Urinary bladder (tissue), 3 donors: ENCODE measurements at regions not wholly inside any gene's neighbourhood (a gene's known extent, or its start where the extent isn't known, plus 50 kb on each side); places are given as distances from the start of the nearest gene placed in this dataset.
"Not testable (repeated sequence)": the region's sequence is repeated elsewhere in the genome, so short reads cannot be mapped to it uniquely, and the experiment has no call there.

Experiments
- DNase-seq: peaks from one replicate; pipeline ENCODE4 v3.0.0-alpha.2; 2015; ENCODE audit errors: extremely low spot score
- H3K27ac ChIP-seq: one replicate; pipeline ENCODE4 v1.5.1; 2013; ENCODE audit warnings: low read depth, mild to moderate bottlenecking, moderate library complexity
- H3K36me3 ChIP-seq: one replicate; pipeline ENCODE4 v1.6.1; 2013; ENCODE audit warnings: mild to moderate bottlenecking, moderate library complexity; ENCODE audit not compliant: insufficient read depth
- H3K4me1 ChIP-seq: one replicate; pipeline ENCODE4 v1.6.1; 2013; ENCODE audit warnings: mild to moderate bottlenecking, moderate library complexity; ENCODE audit not compliant: insufficient read depth
- H3K4me3 ChIP-seq: one replicate; pipeline ENCODE4 v1.5.1; 2013; ENCODE audit warnings: low read depth, low read length
- WGBS: extraction: QIAGEN DNeasy Blood & Tissue Kit; methylation state at CpG from one replicate; pipeline ENCODE4 v1.1.7; 2013; 5-methylcytosine and 5-hydroxymethylcytosine counted together
- donor health status: healthy with polysubstance abuse.
- donor health status: healthy.

- Histone ChIP-seq H3K36me3 (no peaks in the 10 kb centered on the region), H3K4me1 (no peaks in the 10 kb centered on the region), H3K4me3 (no peak overlapping the region), H3K27ac (no peak overlapping the region)
- 81% methylated on average over 2 of the region's 2 CpGs for WGBS
- no peak for DNase-seq
Measured at GRCh38 chr4:43567644-43568043, 675.1 kb downstream of the GRXCR1 start.

- H3K4me3 ChIP-seq, result no peak overlapping the region
- no peak overlapping the region for H3K27ac ChIP-seq
- no peak for DNase-seq
- no peaks in the 10 kb centered on the region for H3K36me3 ChIP-seq
- no peaks in the 10 kb centered on the region for H3K4me1 ChIP-seq
- 62% methylated on average over 4 of the region's 4 CpGs for WGBS
Measured at GRCh38 chr4:43586813-43587212, 694.3 kb downstream of the GRXCR1 start.

- H3K27ac ChIP-seq, result no peak overlapping the region
- 86% methylated on average over 8 of the region's 8 CpGs for WGBS
- DNase-seq, result no peak
- no peaks in the 10 kb centered on the region for H3K4me1 ChIP-seq
- no peaks in the 10 kb centered on the region for H3K36me3 ChIP-seq
- H3K4me3 ChIP-seq, result no peak overlapping the region
Measured at GRCh38 chr4:43587758-43588157, 695.2 kb downstream of the GRXCR1 start.

- Histone ChIP-seq H3K36me3 (no peaks in the 10 kb centered on the region), H3K4me3 (no peak overlapping the region), H3K27ac (no peak overlapping the region), H3K4me1 (no peaks in the 10 kb centered on the region)
- no peak for DNase-seq
Measured at GRCh38 chr4:43607400-43607799, 714.9 kb downstream of the GRXCR1 start.

GRCh38 chr4:43607827-43608461 is 715.4 kb downstream of the GRXCR1 start:
- Histone ChIP-seq H3K4me1 (no peaks in the 10 kb centered on the region), H3K36me3 (no peaks in the 10 kb centered on the region), H3K4me3 (no peak overlapping the region), H3K27ac (no peak overlapping the region)
- DNase-seq, result no peak
- 63% methylated on average over 4 of the region's 4 CpGs for WGBS

- Histone ChIP-seq H3K4me3 (no peak overlapping the region), H3K4me1 (no peaks in the 10 kb centered on the region), H3K27ac (no peak overlapping the region), H3K36me3 (no peaks in the 10 kb centered on the region)
- no peak for DNase-seq
Measured at GRCh38 chr4:43619219-43619618, 726.7 kb downstream of the GRXCR1 start.

- H3K27ac ChIP-seq, H3K4me3 ChIP-seq, H3K36me3 ChIP-seq, H3K4me1 ChIP-seq, DNase-seq: not testable (repeated sequence)
- WGBS, result 90% methylated on average over 4 of the region's 4 CpGs
Measured at GRCh38 chr4:43637893-43638292, 745.4 kb downstream of the GRXCR1 start.

- H3K27ac ChIP-seq, result no peak overlapping the region
- DNase-seq, result no peak
- 88% methylated on average over 1 of the region's 1 CpG for WGBS
- no peaks in the 10 kb centered on the region for H3K36me3 ChIP-seq
- H3K4me3 ChIP-seq, result no peak overlapping the region
- H3K4me1 ChIP-seq, result no peaks in the 10 kb centered on the region
Measured at GRCh38 chr4:43651991-43652390, 759.5 kb downstream of the GRXCR1 start.

- not testable (repeated sequence) for H3K36me3 ChIP-seq, H3K27ac ChIP-seq, H3K4me1 ChIP-seq, H3K4me3 ChIP-seq, DNase-seq
- 70% methylated on average over 2 of the region's 2 CpGs for WGBS
Measured at GRCh38 chr4:43659547-43659946, 767.0 kb downstream of the GRXCR1 start.

GRCh38 chr4:43672265-43672885 is 776.2 kb downstream of the KCTD8 start:
- not testable (repeated sequence) for H3K27ac ChIP-seq
- 89% methylated on average over 23 of the region's 23 CpGs for WGBS

GRCh38 chr4:43680421-43680820 is 768.2 kb downstream of the KCTD8 start:
- H3K4me3 ChIP-seq, result no peak overlapping the region
- H3K4me1 ChIP-seq, result no peaks in the 10 kb centered on the region
- WGBS, result 81% methylated on average over 1 of the region's 1 CpG
- DNase-seq, result no peak
- H3K27ac ChIP-seq, result no peak overlapping the region
- no peaks in the 10 kb centered on the region for H3K36me3 ChIP-seq

More at GRCh38 chr4:43672265-43672885, 776.2 kb downstream of the KCTD8 start:
- H3K36me3 ChIP-seq, DNase-seq, H3K4me1 ChIP-seq, H3K4me3 ChIP-seq: not testable (repeated sequence)

- no peak overlapping the region for H3K27ac ChIP-seq
- H3K36me3 ChIP-seq, result no peaks in the 10 kb centered on the region
- 62% methylated on average over 3 of the region's 3 CpGs for WGBS
Measured at GRCh38 chr4:43682551-43682950, 766.1 kb downstream of the KCTD8 start.

GRCh38 chr4:43690116-43690515 is 758.5 kb downstream of the KCTD8 start:
- no peak for DNase-seq
- H3K4me1 ChIP-seq, result no peaks in the 10 kb centered on the region
- H3K4me3 ChIP-seq, result no peak overlapping the region
- H3K36me3 ChIP-seq, result no peaks in the 10 kb centered on the region
- 94% methylated on average over 1 of the region's 1 CpG for WGBS
- H3K27ac ChIP-seq, result no peak overlapping the region

More at GRCh38 chr4:43682551-43682950, 766.1 kb downstream of the KCTD8 start:
- H3K4me1 ChIP-seq, result no peaks in the 10 kb centered on the region
- no peak overlapping the region for H3K4me3 ChIP-seq
- DNase-seq, result no peak

- DNase-seq, result no peak
- no peak overlapping the region for H3K4me3 ChIP-seq
- no peaks in the 10 kb centered on the region for H3K36me3 ChIP-seq
- H3K4me1 ChIP-seq, result no peaks in the 10 kb centered on the region
- no peak overlapping the region for H3K27ac ChIP-seq
- 47% methylated on average over 1 of the region's 1 CpG for WGBS
Measured at GRCh38 chr4:43693876-43694275, 754.7 kb downstream of the KCTD8 start.
